Caco-2 (cell line): ENCODE measurements at regions not wholly inside any gene's neighbourhood (a gene's known extent, or its start where the extent isn't known, plus 50 kb on each side); places are given as distances from the start of the nearest gene placed in this dataset.

ENCODE experiments used
- BruUV-seq: library from RNA; stranded (reverse); fragments of 400-500 nt; replicated peaks from 2 replicates; lab custom pipeline; 2021; lab: Mats Ljungman, UMichigan
- CTCF ChIA-PET: fragments of 300-600 bp; sonication (Branson Sonifier 250); formaldehyde crosslinking; loops from one replicate; lab custom pipeline; 2022; ENCODE audit warnings: antibody characterized with exemption; lab: Charles Lee
- POLR2A ChIA-PET: fragments of 300-600 bp; sonication (Branson Sonifier 250); formaldehyde crosslinking; loops from one replicate; lab custom pipeline; 2022; ENCODE audit warnings: antibody characterized with exemption; lab: Charles Lee
- DNase-seq, 2 experiments: peaks; one replicate each; pipeline versions ENCODE4 v3.0.0 to v3.0.0-alpha.2; 2020 to 2022
- H3K27me3 ChIP-seq: replicated peaks from 2 replicates; pipeline ENCODE4 v1.6.0; 2011; ENCODE audit warnings: low read length; ENCODE audit not compliant: control insufficient read depth, insufficient read depth
- H3K36me3 ChIP-seq: 2 replicates; pipeline ENCODE4 v1.5.1; 2011; ENCODE audit warnings: low read length; ENCODE audit not compliant: control insufficient read depth, insufficient read depth
- H3K4me1 ChIP-seq: fragments of 250-450 bp; sonication (Bioruptor Pico); 2 replicates; pipeline ENCODE4 v1.5.1; 2020; ENCODE audit warnings: mild to moderate bottlenecking
- H3K4me3 ChIP-seq: 2 replicates; pipeline ENCODE4 v1.5.1; 2011; ENCODE audit warnings: low read depth, mild to moderate bottlenecking, control low read depth, low read length
- H3K9me3 ChIP-seq: fragments of 250-450 bp; sonication (Bioruptor Pico); 2 replicates; pipeline ENCODE4 v1.5.1; 2020; ENCODE audit warnings: mild to moderate bottlenecking, moderate library complexity
- H3K27ac Mint-ChIP-seq: one replicate; pipeline ENCODE4 v1.8.0; 2022; ENCODE audit warnings: mixed read lengths; ENCODE audit not compliant: unreplicated experiment
- H3K27me3 Mint-ChIP-seq: one replicate; pipeline ENCODE4 v1.8.0; 2022; ENCODE audit warnings: mixed read lengths; ENCODE audit not compliant: insufficient read depth, unreplicated experiment
- H3K36me3 Mint-ChIP-seq: one replicate; pipeline ENCODE4 v1.8.0; 2022; ENCODE audit warnings: mild to moderate bottlenecking, mixed read lengths; ENCODE audit not compliant: insufficient read depth, unreplicated experiment
- H3K4me1 Mint-ChIP-seq: one replicate; pipeline ENCODE4 v1.8.0; 2022; ENCODE audit warnings: low read depth, mixed read lengths; ENCODE audit not compliant: unreplicated experiment
- H3K4me3 Mint-ChIP-seq: one replicate; pipeline ENCODE4 v1.8.0; 2022; ENCODE audit warnings: mild to moderate bottlenecking, moderate library complexity, mixed read lengths; ENCODE audit not compliant: unreplicated experiment
- H3K9me3 Mint-ChIP-seq: one replicate; pipeline ENCODE4 v1.8.0; 2022; ENCODE audit warnings: mixed read lengths; ENCODE audit not compliant: unreplicated experiment
- CTCF ChIP-seq, 2 experiments: fragments of 200-600 bp in 1 of 2; IDR thresholded peaks; 1 replicate in 1 of 2; 2 replicates in 1 of 2; pipeline versions ENCODE4 v1.5.1 to v1.8.0; 2011 to 2022; ENCODE audit warnings: antibody characterized with exemption in 1 of 2, control low read depth in 1 of 2, inconsistent platforms in 1 of 2, low read depth in 1 of 2, low read length in 1 of 2, mild to moderate bottlenecking in 1 of 2, moderate library complexity in 1 of 2; ENCODE audit not compliant: insufficient read depth in 1 of 2, severe bottlenecking in 1 of 2, unreplicated experiment in 1 of 2
- intact Hi-C: fragments of 100-400 bp; cut with micrococcal nuclease; formaldehyde crosslinking; loops from one replicate; pipeline ENCODE4 v1.10.0; 2022; ENCODE audit not compliant: unreplicated experiment

GRCh38 chr9:13862654-13863053, 451.3 kb downstream of the NFIB start:
- H3K27me3 ChIP-seq, result no peaks in the 10 kb centered on the region
- Mint-ChIP-seq H3K4me3 (no peak overlapping the region), H3K27me3 (no peaks in the 10 kb centered on the region), H3K27ac (no peak overlapping the region), H3K36me3 (no peaks in the 10 kb centered on the region), H3K4me1 (no peaks in the 10 kb centered on the region), H3K9me3 (no peaks in the 10 kb centered on the region)
- no peaks in the 10 kb centered on the region for H3K4me1 ChIP-seq
- no peak for DNase-seq
- H3K4me3 ChIP-seq, result no peak overlapping the region
- TF ChIP-seq CTCF (IDR thresholded peaks at IDR 0.05; ENCODE audit: insufficient read depth in 1 of 2, low read depth in 1 of 2, low read length in 1 of 2, severe bottlenecking in 1 of 2, unreplicated experiment in 1 of 2), result no peak
- no TSS peak for BruUV-seq
- CTCF ChIA-PET, result no interaction called here
- intact Hi-C loops, result no loop called here
- POLR2A ChIA-PET, result no interaction called here
- H3K36me3 ChIP-seq, result no peaks in the 10 kb centered on the region
- H3K9me3 ChIP-seq, result no peaks in the 10 kb centered on the region

GRCh38 chr9:13860946-13861640, 452.8 kb downstream of the NFIB start:
- ChIA-PET POLR2A (no interaction called here), CTCF (no interaction called here)
- no peak for DNase-seq
- Mint-ChIP-seq H3K36me3 (no peaks in the 10 kb centered on the region), H3K9me3 (no peaks in the 10 kb centered on the region), H3K4me1 (no peaks in the 10 kb centered on the region), H3K27ac (no peak overlapping the region), H3K4me3 (no peak overlapping the region), H3K27me3 (no peaks in the 10 kb centered on the region)
- no TSS peak for BruUV-seq
- Histone ChIP-seq H3K4me1 (no peaks in the 10 kb centered on the region), H3K9me3 (no peaks in the 10 kb centered on the region), H3K36me3 (no peaks in the 10 kb centered on the region), H3K27me3 (no peaks in the 10 kb centered on the region), H3K4me3 (no peak overlapping the region)
- intact Hi-C loops, result no loop called here
- TF ChIP-seq CTCF (IDR thresholded peaks at IDR 0.05; ENCODE audit: insufficient read depth in 1 of 2, low read depth in 1 of 2, low read length in 1 of 2, severe bottlenecking in 1 of 2, unreplicated experiment in 1 of 2), result no peak

GRCh38 chr9:13860019-13860418, 453.9 kb downstream of the NFIB start:
- intact Hi-C loops, result no loop called here
- H3K9me3 Mint-ChIP-seq, result no peaks in the 10 kb centered on the region
- DNase-seq, result no peak
- H3K27ac Mint-ChIP-seq, result no peak overlapping the region
- CTCF ChIA-PET, result no interaction called here
- no peaks in the 10 kb centered on the region for H3K4me1 Mint-ChIP-seq
- no peaks in the 10 kb centered on the region for H3K27me3 ChIP-seq
- no peak for TF ChIP-seq CTCF (IDR thresholded peaks at IDR 0.05; ENCODE audit: insufficient read depth in 1 of 2, low read depth in 1 of 2, low read length in 1 of 2, severe bottlenecking in 1 of 2, unreplicated experiment in 1 of 2)
- no peak overlapping the region for H3K4me3 ChIP-seq
- H3K27me3 Mint-ChIP-seq, result no peaks in the 10 kb centered on the region
- no TSS peak for BruUV-seq
- no peaks in the 10 kb centered on the region for H3K4me1 ChIP-seq
- POLR2A ChIA-PET, result no interaction called here
- H3K36me3 ChIP-seq, result no peaks in the 10 kb centered on the region
- no peaks in the 10 kb centered on the region for H3K9me3 ChIP-seq
- no peak overlapping the region for H3K4me3 Mint-ChIP-seq
- H3K36me3 Mint-ChIP-seq, result no peaks in the 10 kb centered on the region
